SK-N-SH treated with all-trans-retinoic acid at 6 μM for 48 hours (cell line): ENCODE measurements at regions not wholly inside any gene's neighbourhood (a gene's known extent, or its start where the extent isn't known, plus 50 kb on each side); places are given as distances from the start of the nearest gene placed in this dataset.

ENCODE experiments used
- ATAC-seq: fragments of 200-7000 bp; cut with Tn5 transposase; 3 replicates; pipeline ENCODE4 v1.9.1; 2020; ENCODE audit warnings: mild to moderate bottlenecking, moderate library complexity
- ARNTL ChIP-seq: fragments of 450-650 bp; formaldehyde crosslinking; IDR thresholded peaks from 2 replicates; pipeline ENCODE4 v1.5.0; 2020; ENCODE audit warnings: low read depth, mild to moderate bottlenecking, moderate library complexity, borderline replicate concordance
- BACH2 ChIP-seq: fragments of 250-450 bp; sonication (Bioruptor Pico); IDR thresholded peaks from 2 replicates; pipeline ENCODE4 v1.9.0; 2021; ENCODE audit warnings: mild to moderate bottlenecking, borderline replicate concordance
- CREB5 ChIP-seq: fragments of 250-450 bp; sonication (Bioruptor Pico); IDR thresholded peaks from 2 replicates; pipeline ENCODE4 v1.5.1; 2020; ENCODE audit warnings: low read depth, mild to moderate bottlenecking, moderate library complexity
- CSDC2 ChIP-seq: fragments of 250-450 bp; sonication (Bioruptor Pico); IDR thresholded peaks from 2 replicates; pipeline ENCODE4 v1.5.0; 2020; ENCODE audit warnings: mild to moderate bottlenecking, moderate library complexity
- CSRNP3 ChIP-seq: fragments of 250-450 bp; sonication (Bioruptor Pico); IDR thresholded peaks from 2 replicates; pipeline ENCODE4 v1.5.1; 2021; ENCODE audit warnings: mild to moderate bottlenecking, moderate library complexity
- ESRRG ChIP-seq: fragments of 250-450 bp; sonication (Bioruptor Pico); IDR thresholded peaks from 2 replicates; pipeline ENCODE4 v1.6.1; 2021; ENCODE audit warnings: mild to moderate bottlenecking
- GLIS3 ChIP-seq: fragments of 250-450 bp; sonication (Bioruptor Pico); IDR thresholded peaks from 2 replicates; pipeline ENCODE4 v1.5.0; 2020; ENCODE audit warnings: mild to moderate bottlenecking, moderate library complexity
- ISL1 ChIP-seq: fragments of 250-450 bp; sonication (Bioruptor Pico); IDR thresholded peaks from 2 replicates; pipeline ENCODE4 v2.1.2; 2022; ENCODE audit warnings: mild to moderate bottlenecking, moderate library complexity
- OSR1 ChIP-seq: fragments of 250-450 bp; sonication (Bioruptor Pico); IDR thresholded peaks from 2 replicates; pipeline ENCODE4 v1.8.0; 2022; ENCODE audit warnings: moderate library complexity, mild to moderate bottlenecking, inconsistent platforms
- PATZ1 ChIP-seq: fragments of 250-450 bp; sonication (Bioruptor Pico); IDR thresholded peaks from 2 replicates; pipeline ENCODE4 v1.8.0; 2020; ENCODE audit warnings: mild to moderate bottlenecking, moderate library complexity, borderline replicate concordance
- PPARA ChIP-seq: fragments of 250-450 bp; sonication (Bioruptor Pico); IDR thresholded peaks from 2 replicates; pipeline ENCODE4 v1.5.0; 2020; ENCODE audit warnings: mild to moderate bottlenecking, borderline replicate concordance
- SNAI2 ChIP-seq: fragments of 250-450 bp; sonication (Bioruptor Pico); IDR thresholded peaks from 2 replicates; pipeline ENCODE4 v1.5.0; 2020; ENCODE audit warnings: mild to moderate bottlenecking, moderate library complexity
- TCF4 ChIP-seq: fragments of 250-450 bp; sonication (Bioruptor Pico); IDR thresholded peaks from 2 replicates; pipeline ENCODE4 v1.8.0; 2021; ENCODE audit warnings: mild to moderate bottlenecking, moderate library complexity, borderline replicate concordance
- TOX ChIP-seq: fragments of 250-450 bp; sonication (Bioruptor Pico); IDR thresholded peaks from 2 replicates; pipeline ENCODE4 v1.8.0; 2021; ENCODE audit warnings: mild to moderate bottlenecking, moderate library complexity, borderline replicate concordance
- ZFP30 ChIP-seq: fragments of 450-650 bp; formaldehyde crosslinking; IDR thresholded peaks from 2 replicates; pipeline ENCODE4 v1.5.0; 2022; ENCODE audit warnings: mild to moderate bottlenecking, moderate library complexity
- ZNF70 ChIP-seq: fragments of 450-650 bp; formaldehyde crosslinking; IDR thresholded peaks from 2 replicates; pipeline ENCODE4 v1.5.0; 2020; ENCODE audit warnings: mild to moderate bottlenecking, moderate library complexity
- ZNF8 ChIP-seq: fragments of 450-650 bp; formaldehyde crosslinking; IDR thresholded peaks from 2 replicates; pipeline ENCODE4 v1.5.0; 2020; ENCODE audit warnings: mild to moderate bottlenecking, moderate library complexity
- TF ChIP-seq, protein P1 (sequence below): fragments of 250-450 bp; sonication (Bioruptor Pico); IDR thresholded peaks from 2 replicates; pipeline ENCODE4 v1.5.0; 2020; ENCODE audit warnings: mild to moderate bottlenecking, moderate library complexity
- TF ChIP-seq, protein P2 (sequence below): fragments of 250-450 bp; sonication (Bioruptor Pico); IDR thresholded peaks from 2 replicates; pipeline ENCODE4 v1.8.0; 2021; ENCODE audit warnings: low read depth, mild to moderate bottlenecking, moderate library complexity, borderline replicate concordance

DNA sequence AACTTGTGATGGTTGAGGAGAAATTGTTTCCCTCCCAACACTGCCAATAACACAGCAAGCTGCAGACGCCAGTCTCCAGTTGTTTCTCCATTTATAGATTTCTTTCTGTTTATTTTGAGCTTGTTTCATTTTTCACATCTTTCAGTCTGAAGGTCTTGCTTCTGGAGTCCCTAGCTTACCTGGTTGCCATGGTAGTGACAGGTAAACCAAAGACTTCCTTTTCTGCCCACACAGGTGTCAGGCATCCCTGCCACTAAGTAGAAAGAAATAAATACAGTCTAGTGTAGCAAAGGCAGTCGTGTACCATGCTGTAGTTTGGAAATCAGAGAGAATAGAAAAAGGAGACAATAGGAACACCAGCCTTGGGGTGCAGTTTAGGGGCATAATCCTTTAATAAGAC is 82.8 kb downstream of the MARCHF4 start (continued):
- TF ChIP-seq CSRNP3 (no peak), PPARA (CRISPR knock-in tag) (no peak), TCF4 (CRISPR knock-in tag) (no peak)

DNA sequence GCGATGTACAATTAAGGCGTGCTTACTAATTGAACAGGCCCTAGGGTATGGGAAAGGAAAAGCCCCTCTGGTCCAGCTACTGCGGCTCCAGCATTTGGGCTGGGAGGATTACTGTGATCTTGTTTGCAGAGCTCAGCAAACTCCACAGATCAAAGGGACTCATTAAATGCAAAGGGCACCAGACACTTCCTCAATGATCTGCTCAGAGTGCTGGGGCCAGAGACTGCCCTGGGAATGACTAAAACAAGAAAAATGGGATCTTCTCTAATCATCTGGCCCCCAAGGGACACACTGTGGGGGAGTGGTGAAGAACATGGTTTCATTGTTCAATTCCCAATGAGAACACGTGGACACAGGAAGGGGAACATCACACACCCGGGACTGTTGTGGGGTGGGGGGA is 85.0 kb downstream of the MARCHF4 start:
- ATAC-seq = no peak
- TF ChIP-seq ESRRG (CRISPR knock-in tag) = no peak
- no peak for TF ChIP-seq PPARA (CRISPR knock-in tag)

DNA sequence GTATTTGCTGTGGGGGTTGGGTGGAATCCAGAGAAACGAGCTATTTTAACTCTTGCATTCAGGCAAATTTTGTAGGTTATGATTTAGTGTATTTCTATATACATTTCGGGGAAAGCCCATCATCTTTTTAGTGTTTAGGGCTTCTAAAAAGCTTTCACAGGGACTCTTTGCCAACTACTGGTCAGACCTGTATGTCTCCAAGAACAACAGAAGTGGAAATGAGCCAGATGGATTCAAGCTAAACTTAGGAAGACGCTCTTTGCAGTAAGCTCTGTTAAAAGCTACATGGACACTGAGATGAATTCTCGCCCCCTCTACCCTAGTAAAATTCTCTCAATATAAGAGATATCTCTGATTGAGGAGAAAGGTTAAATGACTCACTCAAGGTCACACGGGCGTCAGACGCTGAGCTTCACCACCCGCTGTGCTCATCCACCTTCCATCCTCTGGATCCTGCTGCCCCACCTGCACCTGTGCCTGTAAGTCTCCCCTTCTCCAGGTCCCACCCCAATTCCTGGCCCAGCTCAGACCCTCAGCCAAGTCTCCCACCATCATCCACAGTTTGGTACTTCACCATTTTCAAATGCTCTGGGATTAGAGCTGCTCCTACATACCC is 85.6 kb downstream of the MARCHF4 start:
- ATAC-seq = no peak
- no peak for TF ChIP-seq GLIS3 (CRISPR knock-in tag)
- TF ChIP-seq CSRNP3 = no peak
- TF ChIP-seq, protein P1, sequence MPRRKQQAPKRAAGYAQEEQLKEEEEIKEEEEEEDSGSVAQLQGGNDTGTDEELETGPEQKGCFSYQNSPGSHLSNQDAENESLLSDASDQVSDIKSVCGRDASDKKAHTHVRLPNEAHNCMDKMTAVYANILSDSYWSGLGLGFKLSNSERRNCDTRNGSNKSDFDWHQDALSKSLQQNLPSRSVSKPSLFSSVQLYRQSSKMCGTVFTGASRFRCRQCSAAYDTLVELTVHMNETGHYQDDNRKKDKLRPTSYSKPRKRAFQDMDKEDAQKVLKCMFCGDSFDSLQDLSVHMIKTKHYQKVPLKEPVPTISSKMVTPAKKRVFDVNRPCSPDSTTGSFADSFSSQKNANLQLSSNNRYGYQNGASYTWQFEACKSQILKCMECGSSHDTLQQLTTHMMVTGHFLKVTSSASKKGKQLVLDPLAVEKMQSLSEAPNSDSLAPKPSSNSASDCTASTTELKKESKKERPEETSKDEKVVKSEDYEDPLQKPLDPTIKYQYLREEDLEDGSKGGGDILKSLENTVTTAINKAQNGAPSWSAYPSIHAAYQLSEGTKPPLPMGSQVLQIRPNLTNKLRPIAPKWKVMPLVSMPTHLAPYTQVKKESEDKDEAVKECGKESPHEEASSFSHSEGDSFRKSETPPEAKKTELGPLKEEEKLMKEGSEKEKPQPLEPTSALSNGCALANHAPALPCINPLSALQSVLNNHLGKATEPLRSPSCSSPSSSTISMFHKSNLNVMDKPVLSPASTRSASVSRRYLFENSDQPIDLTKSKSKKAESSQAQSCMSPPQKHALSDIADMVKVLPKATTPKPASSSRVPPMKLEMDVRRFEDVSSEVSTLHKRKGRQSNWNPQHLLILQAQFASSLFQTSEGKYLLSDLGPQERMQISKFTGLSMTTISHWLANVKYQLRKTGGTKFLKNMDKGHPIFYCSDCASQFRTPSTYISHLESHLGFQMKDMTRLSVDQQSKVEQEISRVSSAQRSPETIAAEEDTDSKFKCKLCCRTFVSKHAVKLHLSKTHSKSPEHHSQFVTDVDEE (CRISPR knock-in tag) = no peak
- TF ChIP-seq ESRRG (CRISPR knock-in tag) = no peak
- no peak for TF ChIP-seq CREB5 (CRISPR knock-in tag)
- TF ChIP-seq CSDC2 (CRISPR knock-in tag) = no peak
- TF ChIP-seq, all 23 proteins: peak for 0

DNA sequence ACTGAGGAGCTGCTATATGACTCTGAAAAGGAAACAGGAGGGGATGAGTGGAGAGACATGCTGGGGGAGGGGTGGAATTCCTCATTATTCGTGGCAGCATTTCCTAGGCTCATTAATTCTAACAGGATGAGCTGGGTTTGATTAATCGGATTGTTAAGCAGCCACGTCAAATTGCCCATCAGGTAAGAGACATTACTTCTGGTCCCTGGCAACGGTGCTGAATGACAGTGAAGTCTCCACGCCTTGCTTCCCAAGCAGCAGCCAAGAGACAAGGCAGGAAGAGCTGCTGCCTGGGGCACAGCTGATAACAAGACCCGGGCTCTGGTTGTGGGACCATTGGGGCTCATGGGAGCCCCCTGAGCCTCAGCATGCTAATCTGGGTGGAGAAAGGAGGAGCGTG is 86.6 kb downstream of the MARCHF4 start:
- TF ChIP-seq BACH2 = no peak
- TF ChIP-seq SNAI2 (CRISPR knock-in tag) = no peak
- TF ChIP-seq PPARA (CRISPR knock-in tag) = no peak
- TF ChIP-seq GLIS3 (CRISPR knock-in tag) = no peak
- TF ChIP-seq ZFP30 (CRISPR knock-in tag) = no peak
- ATAC-seq = no peak

- ATAC-seq = no peak
- TF ChIP-seq BACH2 (no peak), TCF4 (CRISPR knock-in tag) (no peak), ZNF70 (no peak), PATZ1 (CRISPR knock-in tag) (no peak), TOX (no peak), CREB5 (CRISPR knock-in tag) (no peak), PPARA (CRISPR knock-in tag) (no peak), CSDC2 (CRISPR knock-in tag) (no peak), ARNTL (CRISPR knock-in tag) (no peak), ISL1 (CRISPR knock-in tag) (no peak), ZNF8 (CRISPR knock-in tag) (no peak), ESRRG (CRISPR knock-in tag) (no peak), CSRNP3 (no peak), OSR1 (CRISPR knock-in tag) (no peak), ZFP30 (CRISPR knock-in tag) (no peak)
- TF ChIP-seq, protein P2, sequence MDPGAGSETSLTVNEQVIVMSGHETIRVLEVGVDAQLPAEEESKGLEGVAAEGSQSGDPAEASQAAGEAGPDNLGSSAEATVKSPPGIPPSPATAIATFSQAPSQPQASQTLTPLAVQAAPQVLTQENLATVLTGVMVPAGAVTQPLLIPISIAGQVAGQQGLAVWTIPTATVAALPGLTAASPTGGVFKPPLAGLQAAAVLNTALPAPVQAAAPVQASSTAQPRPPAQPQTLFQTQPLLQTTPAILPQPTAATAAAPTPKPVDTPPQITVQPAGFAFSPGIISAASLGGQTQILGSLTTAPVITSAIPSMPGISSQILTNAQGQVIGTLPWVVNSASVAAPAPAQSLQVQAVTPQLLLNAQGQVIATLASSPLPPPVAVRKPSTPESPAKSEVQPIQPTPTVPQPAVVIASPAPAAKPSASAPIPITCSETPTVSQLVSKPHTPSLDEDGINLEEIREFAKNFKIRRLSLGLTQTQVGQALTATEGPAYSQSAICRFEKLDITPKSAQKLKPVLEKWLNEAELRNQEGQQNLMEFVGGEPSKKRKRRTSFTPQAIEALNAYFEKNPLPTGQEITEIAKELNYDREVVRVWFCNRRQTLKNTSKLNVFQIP (CRISPR knock-in tag) = no peak
Observed at GRCh38 chr2:216284708-216285107, 87.6 kb downstream of the MARCHF4 start.
